ENCODE measurements at regions not wholly inside any gene's neighbourhood (a gene's known extent, or its start where the extent isn't known, plus 50 kb on each side); places are given as distances from the start of the nearest gene placed in this dataset.

GRCh38 chrX:122880952-122881351, 303.1 kb upstream of the GRIA3 start:
- no peak for TF ChIP-seq TAF1 (IDR thresholded peaks at IDR 0.05; ENCODE audit: low read depth, low read length)
- no peak for TF ChIP-seq SPI1 (IDR thresholded peaks at IDR 0.05; ENCODE audit: low read depth, low read length)
- no peak for TF ChIP-seq POLR2A (IDR thresholded peaks at IDR 0.05; ENCODE audit: low read depth, low read length)
